GM13977 (cell line): ENCODE measurements at regions not wholly inside any gene's neighbourhood (a gene's known extent, or its start where the extent isn't known, plus 50 kb on each side); places are given as distances from the start of the nearest gene placed in this dataset.

ENCODE experiments used
- DNase-seq: peaks from one replicate; pipeline ENCODE4 v3.0.0; 2012; ENCODE audit warnings: low spot score
- in situ Hi-C: fragments of 300-500 bp; cut with MboI; formaldehyde crosslinking; loops from one replicate; pipeline ENCODE4 v1.12.0; 2022; ENCODE audit warnings: low sequenced_read_pairs, low pct_unique_long_range_greater_than_20kb, mixed read lengths, inconsistent platforms; ENCODE audit not compliant: unreplicated experiment
- TF ChIP-seq, protein P1 (sequence below): IDR thresholded peaks from 2 replicates; pipeline ENCODE4 v1.5.1; 2012; ENCODE audit warnings: mild to moderate bottlenecking, control low read depth; ENCODE audit not compliant: insufficient read depth; ENCODE audit errors: extremely low read depth, missing control alignments

DNA sequence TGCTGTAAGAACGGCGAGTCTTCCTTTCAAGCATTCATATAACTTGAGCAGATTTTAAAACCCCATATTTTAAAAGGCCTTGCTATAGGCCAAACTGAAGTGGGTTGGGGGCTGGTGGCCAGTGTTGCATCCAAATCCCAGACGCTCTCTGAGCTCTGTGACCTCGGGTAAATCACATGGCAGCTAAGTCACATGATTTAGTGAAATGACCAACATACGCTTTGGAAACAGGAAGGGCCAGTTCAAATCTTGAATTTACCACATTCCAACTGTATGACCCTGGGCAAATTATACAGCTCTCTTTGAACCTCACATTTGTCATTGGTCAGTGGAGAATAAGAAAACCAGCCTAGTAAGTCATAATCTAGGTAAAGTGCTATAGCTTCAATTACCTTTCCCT is 519.3 kb downstream of the HAPSTR1 start:
- TF ChIP-seq, protein P1, sequence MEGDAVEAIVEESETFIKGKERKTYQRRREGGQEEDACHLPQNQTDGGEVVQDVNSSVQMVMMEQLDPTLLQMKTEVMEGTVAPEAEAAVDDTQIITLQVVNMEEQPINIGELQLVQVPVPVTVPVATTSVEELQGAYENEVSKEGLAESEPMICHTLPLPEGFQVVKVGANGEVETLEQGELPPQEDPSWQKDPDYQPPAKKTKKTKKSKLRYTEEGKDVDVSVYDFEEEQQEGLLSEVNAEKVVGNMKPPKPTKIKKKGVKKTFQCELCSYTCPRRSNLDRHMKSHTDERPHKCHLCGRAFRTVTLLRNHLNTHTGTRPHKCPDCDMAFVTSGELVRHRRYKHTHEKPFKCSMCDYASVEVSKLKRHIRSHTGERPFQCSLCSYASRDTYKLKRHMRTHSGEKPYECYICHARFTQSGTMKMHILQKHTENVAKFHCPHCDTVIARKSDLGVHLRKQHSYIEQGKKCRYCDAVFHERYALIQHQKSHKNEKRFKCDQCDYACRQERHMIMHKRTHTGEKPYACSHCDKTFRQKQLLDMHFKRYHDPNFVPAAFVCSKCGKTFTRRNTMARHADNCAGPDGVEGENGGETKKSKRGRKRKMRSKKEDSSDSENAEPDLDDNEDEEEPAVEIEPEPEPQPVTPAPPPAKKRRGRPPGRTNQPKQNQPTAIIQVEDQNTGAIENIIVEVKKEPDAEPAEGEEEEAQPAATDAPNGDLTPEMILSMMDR: no peak
- in situ Hi-C loops: no loop called here
- DNase-seq: no peak

DNA sequence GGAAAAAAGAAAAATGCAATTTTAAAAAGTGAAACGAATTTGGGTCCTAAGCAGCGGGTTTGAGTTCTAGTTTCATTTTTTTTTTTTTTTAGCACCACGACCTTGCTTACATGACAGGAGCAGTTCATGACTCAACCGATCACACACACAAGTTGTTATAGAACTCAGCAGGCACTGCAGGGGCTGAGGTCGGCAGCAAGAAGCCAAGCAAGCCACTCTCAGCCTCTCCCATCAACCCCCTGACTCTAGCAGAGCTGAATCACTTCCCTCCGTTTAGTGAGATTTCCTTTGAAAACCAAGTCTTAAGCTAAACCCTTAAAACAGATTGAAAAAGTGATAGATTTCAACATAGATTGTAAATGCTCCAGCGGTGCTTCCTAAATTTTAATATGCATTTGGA is 520.8 kb downstream of the HAPSTR1 start:
- TF ChIP-seq, protein P1: no peak
- in situ Hi-C loops: no loop called here
- DNase-seq: no peak

DNA sequence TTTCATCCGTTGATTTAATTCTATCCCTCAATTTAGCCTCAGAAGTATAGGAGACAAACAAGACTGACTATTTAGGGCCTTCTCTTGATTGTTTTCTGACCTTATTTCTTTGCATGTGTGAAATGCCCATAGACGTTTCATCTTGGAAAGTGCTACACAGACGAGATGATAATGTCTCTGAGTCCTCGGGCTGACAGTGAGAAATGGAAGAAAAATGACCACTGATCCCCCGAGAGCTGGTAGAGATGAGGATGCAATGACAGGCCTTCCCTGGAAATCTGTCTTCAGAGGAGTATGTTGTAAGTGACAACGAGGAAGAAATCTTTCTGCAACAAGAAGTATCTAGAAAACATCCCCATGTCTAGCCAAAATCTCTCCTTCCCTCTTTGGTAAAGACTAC is 522.9 kb downstream of the HAPSTR1 start:
- TF ChIP-seq, protein P1: no peak
- in situ Hi-C loops: no loop called here
- DNase-seq: no peak

DNA sequence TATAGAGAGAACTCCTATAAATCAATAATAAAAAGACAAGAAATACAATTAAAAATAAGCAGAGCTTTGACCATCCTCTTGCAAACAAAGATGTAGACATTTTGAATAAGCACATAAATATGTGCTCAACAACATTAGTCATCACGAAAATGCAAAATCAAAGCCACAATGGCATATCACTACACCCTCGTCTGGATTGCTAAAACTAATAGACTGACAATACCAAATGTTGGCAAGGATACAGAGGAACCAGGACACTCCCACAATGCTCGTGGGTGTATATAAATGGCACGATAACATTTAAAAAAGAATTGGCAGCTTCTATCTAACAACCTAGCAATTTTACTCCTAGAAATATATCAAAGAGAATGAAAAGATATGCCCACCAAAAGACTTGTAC is 530.8 kb downstream of the HAPSTR1 start:
- in situ Hi-C loops: no loop called here
- DNase-seq: no peak
- TF ChIP-seq, protein P1: no peak

DNA sequence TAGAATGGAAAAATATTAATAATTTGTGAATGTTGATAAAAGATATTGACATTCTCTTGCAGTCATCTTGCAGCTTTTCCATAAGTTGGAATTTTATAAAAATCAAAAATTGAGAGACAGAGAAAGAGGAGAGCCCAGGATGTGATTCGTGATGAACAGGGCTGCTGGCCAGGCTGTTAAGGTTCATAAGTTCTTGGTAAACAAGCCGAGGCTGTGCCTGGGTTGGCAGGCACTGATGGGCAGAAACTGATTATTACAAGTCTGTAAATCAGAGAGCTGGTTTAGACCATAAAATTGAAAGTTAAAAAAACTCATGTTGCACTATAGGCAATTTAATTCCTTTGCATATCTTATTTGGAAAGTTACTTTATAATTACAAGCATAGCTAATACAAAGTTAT is 533.7 kb downstream of the HAPSTR1 start:
- no peak for DNase-seq
- TF ChIP-seq, protein P1: no peak
- in situ Hi-C loops: no loop called here

DNA sequence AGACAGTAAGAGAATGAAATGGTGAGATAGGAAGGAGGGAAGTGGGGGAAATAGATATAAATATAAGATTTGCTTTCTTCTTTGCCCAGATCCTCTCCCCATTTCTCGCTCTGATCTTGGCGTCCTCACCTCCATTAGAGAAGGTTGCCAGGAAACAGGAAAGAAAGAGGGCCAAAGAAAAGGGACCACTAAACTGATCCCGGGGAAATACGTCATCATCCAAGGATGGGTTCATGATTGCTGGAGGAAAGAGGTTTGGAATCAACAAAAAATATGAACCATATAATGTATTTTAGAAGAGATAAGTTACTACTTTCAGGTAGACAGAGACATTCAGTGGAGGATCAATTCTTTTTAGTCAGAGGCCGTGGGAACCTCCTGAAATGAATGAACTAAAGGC is 536.0 kb downstream of the HAPSTR1 start:
- in situ Hi-C loops: no loop called here
- TF ChIP-seq, protein P1: no peak

DNA sequence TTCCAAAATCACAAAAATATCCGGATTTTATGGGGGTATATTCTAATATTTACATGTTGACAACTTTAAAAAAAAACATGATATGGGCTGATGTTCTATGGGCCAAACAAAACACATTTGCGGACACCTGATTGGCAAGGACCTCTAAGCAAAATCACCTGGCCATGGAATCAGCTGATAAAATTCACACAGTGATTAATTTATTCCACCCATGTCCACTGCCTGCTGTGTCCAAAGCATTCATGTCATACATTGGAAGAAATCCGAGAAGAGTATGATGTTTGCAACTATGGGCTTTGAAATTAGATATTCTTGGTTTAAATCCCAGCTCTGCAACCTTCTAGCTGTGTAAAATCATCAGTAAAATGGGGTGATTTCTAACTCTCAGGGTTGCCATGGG is 538.7 kb downstream of the HAPSTR1 start:
- in situ Hi-C loops: no loop called here
- TF ChIP-seq, protein P1: no peak
- no peak for DNase-seq

More for the DNA sequence above, 536.0 kb downstream of the HAPSTR1 start:
- no peak for DNase-seq
